Kidney (tissue), 13 donors: ENCODE measurements at regions not wholly inside any gene's neighbourhood (a gene's known extent, or its start where the extent isn't known, plus 50 kb on each side); places are given as distances from the start of the nearest gene placed in this dataset.

Experiments
- DNase-seq, 5 donors: peaks; one replicate each; pipeline ENCODE4 v3.0.0-alpha.2; 2013 to 2020
- FAIRE-seq: peaks from 2 replicates; lab custom pipeline; 2012; peaks lifted over from hg19 to GRCh38; lab: Jason Lieb, UNC
- H3K27ac ChIP-seq, 2 donors: one replicate each; pipeline ENCODE4 v1.7.0; 2013; ENCODE audit warnings: low read depth in 2 of 2, low read length in 2 of 2, inconsistent platforms in 1 of 2
- H3K27me3 ChIP-seq: one replicate; pipeline ENCODE4 v1.7.1; 2013; ENCODE audit warnings: low read length, inconsistent platforms; ENCODE audit not compliant: control insufficient read depth, insufficient read depth
- H3K36me3 ChIP-seq, 3 donors: one replicate each; pipeline versions ENCODE4 v1.7.0 to v1.7.1; 2013; ENCODE audit warnings: low read length in 3 of 3, control low read depth in 1 of 3, inconsistent platforms in 1 of 3; ENCODE audit not compliant: insufficient read depth in 3 of 3, control insufficient read depth in 2 of 3
- H3K4me1 ChIP-seq, 3 donors: one replicate each; pipeline versions ENCODE4 v1.7.0 to v1.7.1; 2013; ENCODE audit warnings: low read length in 3 of 3, inconsistent platforms in 1 of 3, low read depth in 1 of 3; ENCODE audit not compliant: control insufficient read depth in 2 of 3, insufficient read depth in 2 of 3
- H3K4me3 ChIP-seq, 3 donors: one replicate each; pipeline versions ENCODE4 v1.7.0 to v1.8.1; 2013; ENCODE audit warnings: low read length in 3 of 3, control low read depth in 1 of 3, inconsistent platforms in 1 of 3
- H3K9ac ChIP-seq, 3 donors: one replicate each; pipeline versions ENCODE4 v1.7.0 to v1.7.1; 2013; ENCODE audit warnings: low read length in 3 of 3, control low read depth in 1 of 3, inconsistent platforms in 1 of 3
- H3K9me3 ChIP-seq, 3 donors: one replicate each; pipeline versions ENCODE4 v1.7.0 to v1.7.1; 2013; ENCODE audit warnings: low read length in 3 of 3, control low read depth in 1 of 3, inconsistent platforms in 1 of 3; ENCODE audit not compliant: control insufficient read depth in 2 of 3, insufficient read depth in 1 of 3
- intact Hi-C: fragments of 100-400 bp; cut with DNase I; formaldehyde crosslinking; loops from one replicate; pipeline ENCODE4 v1.11.1; 2022
- TF ChIP-seq, protein P1 (sequence below): IDR thresholded peaks from 3 replicates; pipeline ENCODE4 v1.5.1; 2012; ENCODE audit warnings: mild to moderate bottlenecking, moderate library complexity, borderline replicate concordance; ENCODE audit not compliant: insufficient read depth; ENCODE audit errors: extremely low read depth
- donor health status: control.
- donor health status: control.
- donor health status: control.
- donor health status: control.
- donor health status: control.
- donor health status: DM: yes; HTN: yes; CAD: no.
- donor health status: Normal renal cell carcinoma (clear cell type).

DNA sequence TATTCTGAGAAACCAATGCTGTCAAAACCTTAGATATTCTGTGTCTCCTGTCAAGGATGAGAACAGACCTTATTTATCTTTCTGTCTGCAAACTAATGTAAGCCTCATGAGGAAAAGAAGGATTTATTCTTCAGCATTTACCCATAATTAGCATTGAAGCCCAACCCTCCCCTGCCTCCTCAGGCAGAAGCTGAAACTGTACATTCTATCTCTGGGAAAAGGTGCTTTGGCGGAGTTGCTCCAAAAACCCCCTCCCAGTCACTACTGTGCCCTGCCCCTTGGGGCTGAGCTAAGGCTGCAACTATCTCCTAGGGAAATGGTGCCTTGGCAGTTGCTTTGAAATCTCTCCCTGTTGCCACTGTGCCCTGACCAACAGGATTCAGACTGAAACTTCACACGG, 106.2 kb upstream of the TLR4 start:
- Histone ChIP-seq H3K4me1 (no peaks in the 10 kb centered on the region), H3K36me3 (no peaks in the 10 kb centered on the region), H3K9ac (no peak overlapping the region), H3K27me3 (no peaks in the 10 kb centered on the region), H3K9me3 (no peaks in the 10 kb centered on the region), H3K4me3 (no peak overlapping the region), H3K27ac (no peak overlapping the region)
- TF ChIP-seq, protein P1, sequence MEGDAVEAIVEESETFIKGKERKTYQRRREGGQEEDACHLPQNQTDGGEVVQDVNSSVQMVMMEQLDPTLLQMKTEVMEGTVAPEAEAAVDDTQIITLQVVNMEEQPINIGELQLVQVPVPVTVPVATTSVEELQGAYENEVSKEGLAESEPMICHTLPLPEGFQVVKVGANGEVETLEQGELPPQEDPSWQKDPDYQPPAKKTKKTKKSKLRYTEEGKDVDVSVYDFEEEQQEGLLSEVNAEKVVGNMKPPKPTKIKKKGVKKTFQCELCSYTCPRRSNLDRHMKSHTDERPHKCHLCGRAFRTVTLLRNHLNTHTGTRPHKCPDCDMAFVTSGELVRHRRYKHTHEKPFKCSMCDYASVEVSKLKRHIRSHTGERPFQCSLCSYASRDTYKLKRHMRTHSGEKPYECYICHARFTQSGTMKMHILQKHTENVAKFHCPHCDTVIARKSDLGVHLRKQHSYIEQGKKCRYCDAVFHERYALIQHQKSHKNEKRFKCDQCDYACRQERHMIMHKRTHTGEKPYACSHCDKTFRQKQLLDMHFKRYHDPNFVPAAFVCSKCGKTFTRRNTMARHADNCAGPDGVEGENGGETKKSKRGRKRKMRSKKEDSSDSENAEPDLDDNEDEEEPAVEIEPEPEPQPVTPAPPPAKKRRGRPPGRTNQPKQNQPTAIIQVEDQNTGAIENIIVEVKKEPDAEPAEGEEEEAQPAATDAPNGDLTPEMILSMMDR, result no peak
- no peak for FAIRE-seq
- DNase-seq, result no peak
- intact Hi-C loops, result no loop called here

DNA sequence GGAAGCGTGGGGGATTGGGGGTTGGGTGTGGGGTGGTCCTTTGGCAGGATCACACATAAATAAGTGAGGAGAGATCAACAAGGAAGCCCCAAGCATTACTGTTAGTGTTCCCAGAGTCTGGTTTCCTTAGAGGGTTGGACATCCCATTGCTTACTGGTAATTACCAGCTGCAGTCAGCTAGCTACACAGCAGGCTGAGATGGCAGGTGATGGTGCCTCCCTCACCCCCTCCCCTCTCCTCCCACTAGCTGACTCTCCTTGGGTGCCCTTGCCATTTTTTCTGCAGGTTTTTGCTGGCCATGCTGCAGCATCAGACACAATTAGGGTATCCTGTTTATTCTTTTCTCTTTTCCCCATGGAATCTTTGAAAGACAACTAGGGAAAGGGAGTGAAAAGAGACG, 107.5 kb upstream of the TLR4 start:
- Histone ChIP-seq H3K4me1 (no peaks in the 10 kb centered on the region), H3K9ac (no peak overlapping the region), H3K9me3 (peaks cover 0 to 3% (median 0%) of the 10 kb centered on the region in 3 donors), H3K36me3 (no peaks in the 10 kb centered on the region), H3K4me3 (no peak overlapping the region), H3K27me3 (no peaks in the 10 kb centered on the region), H3K27ac (no peak overlapping the region)
- TF ChIP-seq, protein P1, result no peak
- FAIRE-seq, result no peak
- intact Hi-C loops, result no loop called here
- DNase-seq, result peak in 3 of 5 donors; percentile 26 to 31 (median 27)

DNA sequence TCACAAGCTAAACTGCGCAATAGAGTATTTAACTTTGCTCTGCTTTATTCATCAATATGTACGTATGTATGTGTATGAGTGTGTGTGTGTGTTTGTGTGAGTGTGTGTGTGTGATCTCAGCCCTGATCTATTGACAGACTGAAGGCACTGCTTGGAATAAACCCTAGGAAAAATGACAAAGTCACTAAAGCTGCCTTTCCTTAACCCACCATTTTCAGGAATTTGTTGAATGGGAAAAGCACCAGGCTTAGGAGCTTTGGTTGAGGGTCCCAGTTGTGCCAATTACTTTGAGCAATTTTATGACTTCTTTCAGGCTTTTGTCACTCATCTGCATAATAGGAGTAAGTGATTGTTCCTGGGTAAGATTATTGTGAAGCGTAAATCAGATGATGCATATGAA, 108.6 kb upstream of the TLR4 start:
- TF ChIP-seq, protein P1, result no peak
- Histone ChIP-seq H3K9ac (no peak overlapping the region), H3K27me3 (no peaks in the 10 kb centered on the region), H3K9me3 (peaks cover 0 to 6% (median 0%) of the 10 kb centered on the region in 3 donors), H3K27ac (no peak overlapping the region), H3K36me3 (no peaks in the 10 kb centered on the region), H3K4me1 (no peaks in the 10 kb centered on the region), H3K4me3 (no peak overlapping the region)
- intact Hi-C loops, result no loop called here
- no peak for FAIRE-seq
- no peak for DNase-seq

DNA sequence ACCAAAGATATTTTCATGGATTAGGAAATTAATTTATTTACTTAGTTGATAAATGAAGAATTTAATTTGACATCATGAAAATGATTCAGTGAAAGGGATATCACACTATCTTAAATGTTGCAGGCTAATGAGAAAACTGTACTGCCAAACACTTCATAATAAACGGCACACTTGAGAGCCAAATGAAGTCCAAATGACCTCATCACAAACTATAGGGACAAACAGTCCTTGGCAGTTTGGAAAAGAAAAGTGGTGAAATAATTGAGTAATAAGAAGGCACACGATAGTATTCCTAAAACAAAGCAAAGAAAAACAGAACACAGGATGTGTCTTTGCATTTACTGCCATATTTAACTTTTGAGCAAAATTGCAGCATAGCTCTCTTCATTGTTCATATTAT, 116.9 kb upstream of the TLR4 start:
- no peaks in the 10 kb centered on the region for H3K36me3 ChIP-seq
- no peak for DNase-seq
- intact Hi-C loops, result no loop called here
- H3K9me3 ChIP-seq, result peaks cover 0 to 6% (median 0%) of the 10 kb centered on the region in 3 donors
- no peak overlapping the region for H3K9ac ChIP-seq
- TF ChIP-seq, protein P1, result no peak
- H3K27ac ChIP-seq, result no peak overlapping the region
- no peaks in the 10 kb centered on the region for H3K4me1 ChIP-seq
- FAIRE-seq, result no peak
- H3K27me3 ChIP-seq, result no peaks in the 10 kb centered on the region
- no peak overlapping the region for H3K4me3 ChIP-seq
